ENCODE measurements at regions not wholly inside any gene's neighbourhood (a gene's known extent, or its start where the extent isn't known, plus 50 kb on each side); places are given as distances from the start of the nearest gene placed in this dataset.
"Not testable (repeated sequence)": the region's sequence is repeated elsewhere in the genome, so short reads cannot be mapped to it uniquely, and the experiment has no call there.

DNA sequence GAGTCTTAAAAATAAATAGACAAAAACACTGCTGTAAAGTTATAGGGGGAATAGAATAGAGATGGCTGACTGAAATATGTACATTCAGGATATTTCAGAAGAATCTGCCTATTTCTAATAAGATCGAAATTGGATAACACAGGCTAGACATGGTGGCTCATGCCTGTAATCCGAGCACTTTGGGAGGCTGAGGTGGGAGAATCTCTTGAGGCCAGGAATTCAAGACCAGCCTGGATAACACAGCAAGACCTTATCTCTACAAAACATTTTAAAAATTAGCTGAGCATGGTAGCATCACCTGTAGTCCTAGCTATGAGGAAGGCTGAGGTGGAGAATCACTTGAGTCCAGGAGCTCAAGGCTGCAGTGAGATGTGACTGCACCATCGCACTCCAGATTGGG is 146.6 kb upstream of the CCDC150 start:
- no peak for DNase-seq (ENCODE audit: low read depth)

GRCh38 chr2:196498962-196499361 is 140.6 kb upstream of the CCDC150 start:
- no peak for DNase-seq (ENCODE audit: low read depth)

DNA sequence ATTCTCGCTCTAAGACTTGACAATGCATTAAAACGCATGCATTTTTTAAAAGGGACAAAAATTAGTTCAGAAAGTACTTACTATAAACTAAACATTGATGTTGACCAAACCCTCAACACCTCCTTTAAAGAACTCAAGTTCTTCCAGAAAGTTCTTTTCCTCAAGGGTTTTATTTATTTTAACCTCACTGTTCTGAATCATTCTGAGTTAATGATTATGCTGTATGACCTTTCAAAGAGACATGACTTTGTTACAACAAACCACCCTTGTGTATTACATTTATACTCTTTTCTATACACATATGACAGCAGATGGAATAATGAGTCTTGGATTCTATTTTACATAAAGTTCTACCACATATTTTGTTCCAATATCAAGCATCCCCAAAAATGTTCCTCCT is 139.8 kb upstream of the CCDC150 start:
- DNase-seq (ENCODE audit: low read depth), result no peak

- DNase-seq (ENCODE audit: low read depth), result no peak
These were observed 138.7 kb upstream of the CCDC150 start for GRCh38 chr2:196500686-196501431.

DNA sequence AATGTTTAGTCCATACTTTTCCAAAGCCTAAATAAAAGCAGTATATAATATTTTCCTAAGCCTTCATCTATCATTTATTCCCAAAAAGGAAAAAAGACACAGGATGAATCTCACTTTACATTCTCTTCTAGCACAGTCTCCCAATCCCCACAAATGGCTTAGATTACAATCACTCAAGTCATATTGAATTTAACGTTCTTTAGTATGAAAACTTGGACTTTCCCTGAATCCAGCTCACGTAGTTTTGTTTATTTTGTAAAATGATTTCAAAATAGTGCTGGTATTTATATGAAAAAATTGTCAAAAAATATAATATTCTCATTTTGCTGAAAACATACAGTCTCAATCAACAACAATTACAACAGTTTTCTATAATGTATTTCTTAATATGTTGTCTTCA is 137.7 kb upstream of the CCDC150 start:
- no peak for DNase-seq (ENCODE audit: low read depth)

GRCh38 chr2:196502386-196502785 is 137.1 kb upstream of the CCDC150 start:
- DNase-seq (ENCODE audit: low read depth), result no peak

DNA sequence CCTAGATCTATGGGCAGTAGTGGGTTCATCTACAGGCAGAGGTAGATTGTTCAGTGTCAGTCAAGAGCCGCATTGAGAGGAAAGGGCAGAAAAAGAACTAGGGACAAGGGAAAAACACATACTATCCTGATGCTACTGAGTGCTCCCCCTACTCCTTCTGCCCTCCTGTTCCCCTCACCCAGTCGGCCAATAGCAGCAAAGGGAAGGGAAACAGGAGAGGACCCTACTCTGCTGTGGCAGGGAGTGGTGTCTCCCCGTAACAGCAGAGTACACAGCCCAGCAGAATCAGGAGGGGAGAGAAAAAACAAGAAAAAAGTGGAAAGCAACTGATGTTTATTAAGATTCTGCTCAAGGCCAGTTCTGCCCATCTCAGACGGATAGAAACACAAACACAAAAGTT is 136.1 kb upstream of the CCDC150 start:
- DNase-seq (ENCODE audit: low read depth), result no peak

GRCh38 chr2:196504788-196505187 is 134.7 kb upstream of the CCDC150 start:
- no peak for DNase-seq (ENCODE audit: low read depth)

GRCh38 chr2:196510246-196510645 is 129.3 kb upstream of the CCDC150 start:
- DNase-seq (ENCODE audit: low read depth), result no peak

- no peak for DNase-seq (ENCODE audit: low read depth)
These were observed 128.0 kb upstream of the CCDC150 start for GRCh38 chr2:196511258-196512168.

GRCh38 chr2:196513796-196514526 is 125.6 kb upstream of the CCDC150 start:
- no peak for DNase-seq (ENCODE audit: low read depth)

DNA sequence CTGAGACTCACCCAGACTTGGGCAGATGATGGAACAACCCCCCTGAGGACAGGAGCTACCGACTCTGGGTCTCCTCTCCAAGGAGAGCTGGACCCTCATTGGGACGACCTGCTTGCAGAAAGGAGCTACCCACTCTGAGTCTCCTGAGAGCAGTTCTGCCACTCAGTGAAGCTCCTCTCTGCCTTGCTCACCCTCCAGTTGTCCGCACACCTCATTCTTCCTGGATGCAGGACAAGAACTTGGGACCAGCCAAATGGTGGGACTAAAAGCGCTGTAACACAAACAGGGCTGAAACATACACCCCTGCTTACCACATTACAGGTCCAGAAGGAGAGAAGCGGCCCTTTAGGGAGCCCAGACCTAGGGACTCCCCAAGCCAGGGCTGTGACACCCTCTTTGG is 124.9 kb upstream of the CCDC150 start:
- no peak for DNase-seq (ENCODE audit: low read depth)

- DNase-seq (ENCODE audit: low read depth), result no peak
These were observed 124.5 kb upstream of the CCDC150 start for GRCh38 chr2:196515051-196515450.

DNA sequence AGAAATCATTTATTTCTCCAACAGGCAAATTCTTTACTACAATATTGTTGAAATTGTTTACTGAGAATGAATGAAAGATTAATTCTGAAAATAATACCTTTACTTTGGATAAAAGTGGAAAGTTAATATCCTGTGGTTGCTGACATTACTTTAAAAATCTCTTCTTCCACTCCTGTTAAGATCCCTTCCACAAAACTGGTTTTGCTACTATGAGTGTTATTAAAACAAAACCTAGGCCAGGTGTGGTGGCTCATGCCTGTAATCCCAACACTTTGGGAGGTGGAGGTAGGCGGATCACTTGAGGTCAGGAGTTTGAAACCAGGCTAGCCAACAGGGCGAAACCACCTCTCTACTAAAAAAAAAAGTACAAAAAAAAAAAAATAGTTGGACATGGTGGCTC is 123.9 kb upstream of the CCDC150 start:
- DNase-seq (ENCODE audit: low read depth), result no peak

DNA sequence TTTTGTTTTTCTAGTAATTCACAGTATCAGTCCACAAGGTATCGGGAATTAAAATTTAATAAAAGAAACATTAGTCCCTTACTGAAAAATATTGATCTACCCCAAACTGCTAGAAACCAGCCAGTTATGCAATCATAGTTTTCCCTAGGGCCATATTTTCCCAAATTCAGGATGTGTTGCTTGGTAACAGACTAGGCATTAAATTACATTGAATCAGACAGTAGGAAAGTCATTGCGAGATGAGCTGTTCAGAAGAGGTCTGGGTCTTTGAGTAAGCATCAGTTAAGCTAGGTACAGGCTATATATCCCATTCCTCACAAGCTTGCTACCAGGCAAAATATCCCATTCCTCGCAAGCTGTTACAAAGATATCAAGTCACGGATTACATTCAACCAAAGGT is 123.0 kb upstream of the CCDC150 start:
- DNase-seq (ENCODE audit: low read depth), result no peak

DNA sequence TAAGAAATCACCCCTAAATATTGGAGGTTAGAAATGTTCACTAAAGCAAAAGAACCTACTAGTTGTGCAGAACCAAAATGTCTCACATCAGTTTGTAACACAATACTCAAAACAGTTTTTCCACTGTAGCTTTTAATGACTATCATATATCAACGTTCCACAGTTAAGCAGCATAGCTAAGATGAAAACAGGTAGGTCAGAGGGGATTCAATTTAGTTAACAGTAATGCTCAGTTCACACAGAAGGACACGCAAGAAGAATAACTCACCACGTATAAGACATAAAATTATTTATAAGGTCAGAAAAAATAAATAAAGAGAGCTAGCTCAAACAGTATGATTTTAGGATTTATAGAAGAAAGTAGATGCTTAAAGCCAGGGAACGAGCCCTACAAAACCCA is 118.9 kb upstream of the CCDC150 start:
- no peak for DNase-seq (ENCODE audit: low read depth)

- not testable (repeated sequence) for DNase-seq (ENCODE audit: low read depth)
These were observed 112.4 kb upstream of the CCDC150 start for GRCh38 chr2:196526981-196527725.

DNA sequence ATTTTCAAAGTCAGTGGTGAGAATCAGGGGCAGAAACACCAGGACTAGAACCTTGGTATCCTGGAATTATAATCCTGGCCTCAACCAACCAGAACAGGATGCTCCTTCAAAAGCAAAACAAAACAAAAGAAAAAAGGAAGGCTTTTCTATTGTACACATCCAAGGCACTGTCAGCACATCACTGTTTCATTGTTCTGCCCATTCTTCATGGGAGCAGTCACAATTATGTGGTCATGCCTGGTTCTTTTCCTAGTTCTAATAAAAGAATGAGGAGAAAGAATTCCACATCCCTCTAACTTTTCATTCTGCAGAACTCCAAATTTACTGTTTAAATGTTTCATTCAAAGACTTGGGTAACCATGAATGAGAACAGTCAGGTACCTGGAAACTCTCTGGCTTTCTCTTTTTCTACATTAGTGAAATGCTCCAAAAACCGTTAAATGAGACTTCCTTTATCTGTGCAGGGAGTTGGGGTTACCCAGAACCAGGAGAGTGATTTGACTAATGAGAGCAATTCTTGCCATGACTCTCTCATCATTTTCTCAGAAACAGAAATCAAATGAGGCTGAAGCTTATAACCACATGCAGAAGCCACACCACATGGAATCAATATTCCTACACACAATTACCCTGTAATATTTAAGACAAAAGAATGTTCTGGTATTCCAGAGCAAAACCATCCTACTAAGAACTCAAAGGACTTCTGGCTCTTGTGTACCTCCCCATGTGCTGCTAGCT is 110.9 kb upstream of the CCDC150 start:
- DNase-seq (ENCODE audit: low read depth), result no peak

DNA sequence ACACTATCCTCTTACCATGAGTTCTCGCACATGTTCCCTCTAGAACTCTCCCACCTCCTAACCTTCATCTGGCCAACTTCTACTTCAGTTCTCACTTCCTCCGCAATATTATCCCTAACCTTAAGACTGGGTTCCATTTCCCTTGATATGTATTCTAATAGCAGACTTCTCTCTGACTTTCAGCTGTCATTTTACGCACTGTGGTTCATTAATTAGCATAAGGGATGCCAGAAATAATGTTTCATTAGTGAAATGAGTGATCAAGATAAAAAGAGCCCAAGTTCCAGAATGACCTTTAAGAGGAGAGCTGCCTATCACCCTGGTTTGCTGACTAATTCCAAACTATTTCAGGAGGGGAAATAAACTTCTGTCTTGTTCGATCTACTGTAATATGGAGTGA is 108.6 kb upstream of the CCDC150 start:
- no peak for DNase-seq (ENCODE audit: low read depth)

- no peak for DNase-seq (ENCODE audit: low read depth)
These were observed 105.6 kb upstream of the CCDC150 start for GRCh38 chr2:196533772-196534397.

- no peak for DNase-seq (ENCODE audit: low read depth)
These were observed 105.0 kb upstream of the CCDC150 start for GRCh38 chr2:196534495-196534894.

All from stimulated activated CD8-positive, alpha-beta memory T cell treated with anti-CD3 and anti-CD28 coated beads, Interleukin-15, amount 100 ng/mL, for 1 hour (primary cell).